Amniotic stem cell (primary cell): ENCODE measurements at regions not wholly inside any gene's neighbourhood (a gene's known extent, or its start where the extent isn't known, plus 50 kb on each side); places are given as distances from the start of the nearest gene placed in this dataset.
"Not testable (repeated sequence)": the region's sequence is repeated elsewhere in the genome, so short reads cannot be mapped to it uniquely, and the experiment has no call there.

ENCODE experiments used
- DNase-seq: peaks from one replicate; lab custom pipeline; 2025; lab: John Stamatoyannopoulos, UW

- no peak for DNase-seq
Observed at GRCh38 chr9:108456903-108457302, 398.9 kb downstream of the ACTL7B start.

- DNase-seq: no peak
Observed at GRCh38 chr9:108445431-108446071, 410.2 kb downstream of the ACTL7B start.

GRCh38 chr9:108444400-108445358, 411.1 kb downstream of the ACTL7B start:
- peak; percentile 82 for DNase-seq

- peak; percentile 72 for DNase-seq
Observed at GRCh38 chr9:108443741-108444140, 412.0 kb downstream of the ACTL7B start.

DNA sequence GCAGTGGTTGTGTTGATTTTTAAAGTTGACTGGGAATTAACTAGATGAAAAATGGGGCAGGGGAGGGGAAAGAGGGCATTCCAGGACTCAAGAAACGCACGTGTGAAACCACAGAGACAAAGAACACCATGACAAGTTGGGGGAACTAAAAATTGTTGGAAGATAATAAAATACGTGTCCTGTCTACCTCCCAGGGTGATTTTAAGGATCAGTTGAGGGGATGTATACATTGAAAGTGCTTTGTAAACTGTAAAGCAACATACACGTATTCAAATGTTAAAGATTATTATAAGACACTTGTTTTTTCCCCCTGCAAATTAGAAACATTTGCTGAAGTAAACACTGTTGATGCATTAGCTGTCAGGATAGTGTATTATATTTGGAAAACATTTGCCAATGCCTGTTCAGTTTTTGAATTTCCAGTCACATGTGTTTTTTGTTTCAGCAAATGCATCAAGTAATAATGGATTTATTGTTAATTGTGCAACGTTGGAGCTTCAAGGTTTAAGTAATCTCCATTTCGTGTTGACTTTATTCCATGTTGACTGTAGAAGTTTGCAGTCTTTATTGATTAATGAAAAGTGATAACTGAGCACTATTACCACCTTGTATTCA, 412.7 kb downstream of the ACTL7B start:
- no peak for DNase-seq

DNA sequence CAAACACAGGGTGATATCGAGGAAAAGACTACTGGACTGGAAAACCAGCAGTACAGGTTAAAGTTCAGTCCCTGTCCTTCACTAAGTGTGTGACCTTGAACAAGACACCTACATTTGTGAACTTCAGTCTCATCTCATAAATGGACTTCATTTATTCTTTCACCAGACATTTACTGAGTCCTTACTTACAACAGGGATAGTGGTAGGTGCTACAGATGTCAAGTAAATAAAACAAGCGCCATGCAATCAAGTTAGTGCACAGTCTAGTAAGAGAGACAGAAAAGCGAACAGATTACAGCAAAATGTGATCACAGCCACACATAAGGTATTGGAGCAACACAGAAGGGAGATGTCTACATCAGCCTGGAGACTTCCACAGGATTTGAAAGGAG, 413.2 kb downstream of the ACTL7B start:
- DNase-seq: no peak

DNA sequence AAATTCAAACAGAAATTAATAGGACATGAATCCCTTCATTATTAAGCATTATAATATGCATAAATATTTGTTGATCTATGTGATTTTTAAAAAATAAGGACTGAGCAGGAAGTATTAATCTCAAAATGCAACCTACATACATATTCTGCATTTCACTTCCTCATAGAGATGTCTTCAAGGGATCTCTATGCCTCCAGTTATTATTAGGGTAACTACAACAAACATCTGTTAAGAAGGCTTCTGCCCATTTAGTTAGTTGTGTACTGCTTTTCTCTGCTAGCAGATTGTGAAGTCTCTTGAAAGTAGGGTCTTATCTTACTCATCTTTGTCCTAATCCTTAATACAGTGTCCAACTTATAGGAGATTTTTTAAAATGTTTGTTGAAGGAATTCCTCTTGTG, 414.1 kb downstream of the ACTL7B start:
- no peak for DNase-seq

GRCh38 chr9:108441251-108441650, 414.5 kb downstream of the ACTL7B start:
- DNase-seq: no peak

- peak; percentile 58 for DNase-seq
Observed at GRCh38 chr9:108439947-108440346, 415.8 kb downstream of the ACTL7B start.

GRCh38 chr9:108437656-108438055, 418.1 kb downstream of the ACTL7B start:
- no peak for DNase-seq

GRCh38 chr9:108436448-108436847, 419.3 kb downstream of the ACTL7B start:
- no peak for DNase-seq

DNA sequence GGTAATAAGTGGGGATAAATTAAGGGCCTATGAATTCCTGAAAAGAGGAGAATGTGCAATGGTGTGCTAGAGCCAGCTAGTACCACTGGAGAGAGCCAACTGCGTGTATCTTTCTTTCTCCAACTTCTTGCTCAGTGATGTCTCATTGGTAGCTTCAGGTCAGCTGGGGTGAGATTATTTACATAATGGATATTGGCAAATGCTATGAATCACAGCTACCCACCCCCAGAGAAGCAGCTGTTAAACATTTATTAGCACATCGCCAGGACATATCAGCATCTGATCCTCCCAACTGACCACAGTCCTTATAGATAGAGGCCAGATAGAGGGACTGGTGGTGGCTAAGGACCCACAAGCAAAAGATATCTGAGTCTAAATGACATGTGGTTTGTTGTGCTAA, 421.3 kb downstream of the ACTL7B start:
- DNase-seq: no peak

GRCh38 chr9:108434036-108434435, 421.8 kb downstream of the ACTL7B start:
- DNase-seq: no peak

- DNase-seq: no peak
Observed at GRCh38 chr9:108430655-108431054, 425.1 kb downstream of the ACTL7B start.

DNA sequence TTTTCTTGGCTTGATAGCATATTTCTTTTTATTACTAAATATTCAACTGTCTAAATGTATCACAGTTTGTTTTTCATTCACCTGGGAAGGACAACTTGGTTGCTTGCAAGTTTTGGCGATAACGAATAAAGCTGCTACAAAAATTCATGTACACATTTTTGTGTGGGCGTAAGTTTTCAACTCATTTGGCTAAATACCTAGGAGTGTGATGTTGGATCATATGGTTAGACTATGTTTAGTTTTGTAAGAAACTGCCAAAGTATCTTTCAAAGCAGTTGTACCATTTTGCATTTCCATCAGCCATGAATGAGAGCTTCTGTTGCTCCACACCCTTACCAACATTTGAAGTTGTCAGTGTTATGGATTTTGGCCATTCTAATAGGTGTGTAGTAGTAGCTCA, 428.0 kb downstream of the ACTL7B start:
- DNase-seq: no peak

- not testable (repeated sequence) for DNase-seq
Observed at GRCh38 chr9:108426421-108426940, 429.3 kb downstream of the ACTL7B start.

DNA sequence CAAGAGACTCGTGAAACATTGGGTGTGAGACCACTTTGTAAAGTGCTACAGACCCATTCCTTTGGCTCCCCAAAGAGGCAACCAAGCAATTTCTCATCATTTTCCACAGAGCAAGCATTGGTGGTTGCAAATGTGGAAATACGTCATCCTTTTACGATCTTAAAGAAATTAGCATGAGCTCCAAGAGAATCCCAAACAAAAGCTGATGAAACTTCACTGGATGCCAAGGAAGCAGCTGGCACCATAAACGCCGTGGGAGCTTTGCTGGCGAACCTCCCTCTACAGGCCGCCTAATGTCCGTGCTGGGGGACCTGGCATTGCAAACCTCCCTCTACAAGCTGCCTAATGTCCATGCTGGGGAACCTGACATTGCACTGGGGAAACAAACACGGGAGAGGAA, 432.4 kb downstream of the ACTL7B start:
- no peak for DNase-seq

- no peak for DNase-seq
Observed at GRCh38 chr9:108419379-108419778, 436.4 kb downstream of the ACTL7B start.

- DNase-seq: no peak
Observed at GRCh38 chr9:108417726-108418125, 438.1 kb downstream of the ACTL7B start.

DNA sequence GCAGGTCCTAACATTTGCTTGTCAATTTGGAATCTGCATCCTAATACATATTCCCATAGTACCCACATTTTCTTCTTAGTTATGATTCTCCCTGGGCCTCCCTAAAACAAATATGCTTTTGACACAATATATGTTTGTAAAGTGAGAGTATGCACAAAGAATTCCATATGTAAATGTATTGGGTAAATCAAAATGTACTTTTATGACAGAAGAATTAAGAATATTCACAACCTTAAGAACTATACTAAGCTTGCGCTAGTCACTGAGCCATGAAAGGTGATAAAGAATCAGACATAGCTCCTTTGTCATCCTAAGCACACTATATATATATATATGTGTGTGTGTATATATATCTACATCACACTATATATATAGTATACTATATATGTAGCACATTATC, 438.5 kb downstream of the ACTL7B start:
- no peak for DNase-seq

- DNase-seq: no peak
Observed at GRCh38 chr9:108416324-108416723, 439.5 kb downstream of the ACTL7B start.

- DNase-seq: no peak
Observed at GRCh38 chr9:108413809-108414208, 442.0 kb downstream of the ACTL7B start.

DNA sequence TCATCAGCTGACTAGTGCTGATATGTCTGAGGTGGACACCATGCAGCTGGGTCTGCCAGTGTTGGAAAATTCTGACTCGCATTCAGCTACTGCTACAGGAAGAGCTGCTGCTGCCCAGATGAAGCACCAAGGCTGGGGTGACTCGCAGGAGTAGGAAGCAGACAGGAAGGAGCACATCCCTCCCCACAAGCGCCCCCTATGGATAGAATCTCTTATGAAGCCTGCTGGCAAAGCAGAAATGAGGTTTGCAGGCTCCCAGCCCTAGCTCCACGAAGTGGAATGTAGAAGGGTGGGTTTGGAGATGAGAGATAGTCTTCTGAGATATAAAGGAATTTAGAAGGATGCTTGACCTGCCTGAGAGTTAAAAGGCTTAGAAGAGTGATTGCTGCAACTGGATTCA, 443.0 kb downstream of the ACTL7B start:
- no peak for DNase-seq
